ENCODE measurements at regions not wholly inside any gene's neighbourhood (a gene's known extent, or its start where the extent isn't known, plus 50 kb on each side); places are given as distances from the start of the nearest gene placed in this dataset.

DNA sequence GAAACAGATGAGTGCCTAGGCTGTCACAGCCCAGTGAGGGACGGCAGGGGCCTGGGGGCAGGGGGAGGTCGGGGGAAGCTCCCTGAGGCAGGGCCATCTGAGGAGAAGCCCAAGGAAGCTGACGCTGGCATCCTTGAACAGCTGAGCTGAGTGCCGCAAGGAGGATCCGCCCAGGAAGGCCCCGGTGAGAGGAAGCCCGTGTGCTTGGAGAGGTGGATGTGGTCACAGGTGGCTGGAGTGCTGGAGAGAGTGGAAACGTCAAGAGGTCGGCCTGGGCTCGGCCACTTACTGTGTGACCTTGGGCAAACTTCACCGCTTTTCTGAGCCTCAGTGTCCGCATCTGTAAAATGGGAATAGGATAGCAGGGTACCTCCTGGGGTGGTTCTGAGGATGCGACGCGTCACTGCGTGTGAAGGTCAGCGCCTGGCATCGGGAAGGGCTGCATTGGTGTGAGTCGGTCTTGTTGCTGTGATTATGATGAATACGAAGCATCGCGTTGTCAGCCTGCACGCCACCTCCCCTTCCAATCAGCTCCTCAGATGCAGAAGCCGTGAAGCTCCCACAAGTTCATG, 116.1 kb upstream of the PTPN1 start:
- TF ChIP-seq CTCF (IDR thresholded peaks at IDR 0.05), result no peak
- no peak for TF ChIP-seq POLR2A (IDR thresholded peaks at IDR 0.05; ENCODE audit: low read depth)

Measured in esophagus muscularis mucosa (tissue), 3 donors.